ENCODE measurements at regions not wholly inside any gene's neighbourhood (a gene's known extent, or its start where the extent isn't known, plus 50 kb on each side); places are given as distances from the start of the nearest gene placed in this dataset.
A peak's percentile ranks its signal among the peaks of the same experiment; 100 is the strongest.

- WGBS, 2 donors (ENCODE audit: low coverage in 1 of 2): 20 to 43% methylated on average over 1 of the region's 1 CpG
- Histone ChIP-seq H3K27ac (no peak overlapping the region), H3K4me3 (no peak overlapping the region), H3K4me1 (peaks cover 0 to 16% (median 3%) of the 10 kb centered on the region in 4 donors), H3K9me3 (no peaks in the 10 kb centered on the region), H3K27me3 (no peaks in the 10 kb centered on the region), H3K36me3 (no peaks in the 10 kb centered on the region)
- in situ Hi-C loops (cut with MboI; ENCODE audit: low pct_ligation_motif_present in 1 of 4, low pct_unique_long_range_greater_than_20kb in 1 of 4, low sequenced_read_pairs in 3 of 4) (no loop called here), intact Hi-C loops (cut with DNase I; ENCODE audit: low total_unique reads) (no loop called here)
- DNase-seq: no peak
- TF ChIP-seq EP300 (IDR thresholded peaks at IDR 0.05; ENCODE audit: low read depth): no peak
- TF ChIP-seq POLR2A (IDR thresholded peaks at IDR 0.05): no peak
These were observed 464.5 kb upstream of the SETBP1 start for GRCh38 chr18:44216169-44216568.

GRCh38 chr18:44227501-44227900 is 453.2 kb upstream of the SETBP1 start:
- no peak for DNase-seq
- Histone ChIP-seq H3K9me3 (no peaks in the 10 kb centered on the region), H3K4me3 (no peak overlapping the region), H3K27me3 (no peaks in the 10 kb centered on the region), H3K4me1 (peaks cover 0 to 13% (median 3%) of the 10 kb centered on the region in 4 donors), H3K27ac (no peak overlapping the region), H3K36me3 (no peaks in the 10 kb centered on the region)
- in situ Hi-C loops (cut with MboI; ENCODE audit: low pct_ligation_motif_present in 1 of 4, low pct_unique_long_range_greater_than_20kb in 1 of 4, low sequenced_read_pairs in 3 of 4): no loop called here
- no peak for TF ChIP-seq POLR2A (IDR thresholded peaks at IDR 0.05)
- no peak for TF ChIP-seq CTCF (IDR thresholded peaks at IDR 0.05)
- TF ChIP-seq EP300 (IDR thresholded peaks at IDR 0.05; ENCODE audit: low read depth): no peak
- TF ChIP-seq POLR2AphosphoS5 (IDR thresholded peaks at IDR 0.05): no peak
- intact Hi-C loops (cut with DNase I; ENCODE audit: low total_unique reads): no loop called here
- WGBS, 2 donors (ENCODE audit: low coverage in 1 of 2): 69 to 79% methylated on average over 2 of the region's 2 CpGs

GRCh38 chr18:44229693-44230108 is 451.0 kb upstream of the SETBP1 start:
- no peak for TF ChIP-seq CTCF (IDR thresholded peaks at IDR 0.05)
- TF ChIP-seq POLR2A (IDR thresholded peaks at IDR 0.05): no peak
- TF ChIP-seq EP300 (IDR thresholded peaks at IDR 0.05; ENCODE audit: low read depth): peak; percentile 74
- TF ChIP-seq POLR2AphosphoS5 (IDR thresholded peaks at IDR 0.05): peak; percentile 52 to 87 (median 77)
- DNase-seq: peak; percentile 44
- peak overlapping the region in 2 of 4 donors; percentile 23 to 28 for H3K27ac ChIP-seq
- no peaks in the 10 kb centered on the region for H3K36me3 ChIP-seq
- 56 to 70% methylated on average over 2 to 3 of the region's 3 CpGs for WGBS, 2 donors (ENCODE audit: low coverage in 1 of 2)
- no peaks in the 10 kb centered on the region for H3K9me3 ChIP-seq
- H3K27me3 ChIP-seq: no peaks in the 10 kb centered on the region
- intact Hi-C loops (cut with DNase I; ENCODE audit: low total_unique reads) (no loop called here), in situ Hi-C loops (cut with MboI; ENCODE audit: low pct_ligation_motif_present in 1 of 4, low pct_unique_long_range_greater_than_20kb in 1 of 4, low sequenced_read_pairs in 3 of 4) (no loop called here)
- no peak overlapping the region for H3K4me3 ChIP-seq
- peaks cover 0 to 26% (median 8%) of the 10 kb centered on the region in 4 donors for H3K4me1 ChIP-seq

- in situ Hi-C loops (cut with MboI; ENCODE audit: low pct_ligation_motif_present in 1 of 4, low pct_unique_long_range_greater_than_20kb in 1 of 4, low sequenced_read_pairs in 3 of 4): no loop called here
- peaks cover 0 to 26% (median 8%) of the 10 kb centered on the region in 4 donors for H3K4me1 ChIP-seq
- no peak overlapping the region for H3K27ac ChIP-seq
- no peak overlapping the region for H3K4me3 ChIP-seq
- DNase-seq: no peak
- no peak for TF ChIP-seq EP300 (IDR thresholded peaks at IDR 0.05; ENCODE audit: low read depth)
- TF ChIP-seq CTCF (IDR thresholded peaks at IDR 0.05): no peak
- no peaks in the 10 kb centered on the region for H3K36me3 ChIP-seq
- H3K27me3 ChIP-seq: no peaks in the 10 kb centered on the region
- H3K9me3 ChIP-seq: no peaks in the 10 kb centered on the region
- intact Hi-C loops (cut with DNase I; ENCODE audit: low total_unique reads): no loop called here
- WGBS, 2 donors (ENCODE audit: low coverage in 1 of 2): 71 to 77% methylated on average over 4 of the region's 4 CpGs
These were observed 448.8 kb upstream of the SETBP1 start for GRCh38 chr18:44231936-44232335.

GRCh38 chr18:44232500-44232899 is 448.2 kb upstream of the SETBP1 start:
- H3K4me3 ChIP-seq: no peak overlapping the region
- 33 to 50% methylated on average over 1 of the region's 1 CpG for WGBS, 2 donors (ENCODE audit: low coverage in 1 of 2)
- DNase-seq: no peak
- no peaks in the 10 kb centered on the region for H3K9me3 ChIP-seq
- no peaks in the 10 kb centered on the region for H3K27me3 ChIP-seq
- no peak overlapping the region for H3K27ac ChIP-seq
- intact Hi-C loops (cut with DNase I; ENCODE audit: low total_unique reads) (no loop called here), in situ Hi-C loops (cut with MboI; ENCODE audit: low pct_ligation_motif_present in 1 of 4, low pct_unique_long_range_greater_than_20kb in 1 of 4, low sequenced_read_pairs in 3 of 4) (no loop called here)
- peaks cover 0 to 26% (median 8%) of the 10 kb centered on the region in 4 donors for H3K4me1 ChIP-seq
- no peaks in the 10 kb centered on the region for H3K36me3 ChIP-seq
- TF ChIP-seq EP300 (IDR thresholded peaks at IDR 0.05; ENCODE audit: low read depth) (no peak), POLR2AphosphoS5 (IDR thresholded peaks at IDR 0.05) (no peak), CTCF (IDR thresholded peaks at IDR 0.05) (no peak), POLR2A (IDR thresholded peaks at IDR 0.05) (no peak)

All from transverse colon (tissue), 4 donors.